Activated CD4-positive, alpha-beta T cell treated with anti-CD3 and anti-CD28 coated beads for 48 hours (primary cell): ENCODE measurements at regions not wholly inside any gene's neighbourhood (a gene's known extent, or its start where the extent isn't known, plus 50 kb on each side); places are given as distances from the start of the nearest gene placed in this dataset.
A peak's percentile ranks its signal among the peaks of the same experiment; 100 is the strongest.

Experiments used
- DNase-seq: peaks from one replicate; pipeline ENCODE4 v3.0.0-alpha.2; 2020

DNA sequence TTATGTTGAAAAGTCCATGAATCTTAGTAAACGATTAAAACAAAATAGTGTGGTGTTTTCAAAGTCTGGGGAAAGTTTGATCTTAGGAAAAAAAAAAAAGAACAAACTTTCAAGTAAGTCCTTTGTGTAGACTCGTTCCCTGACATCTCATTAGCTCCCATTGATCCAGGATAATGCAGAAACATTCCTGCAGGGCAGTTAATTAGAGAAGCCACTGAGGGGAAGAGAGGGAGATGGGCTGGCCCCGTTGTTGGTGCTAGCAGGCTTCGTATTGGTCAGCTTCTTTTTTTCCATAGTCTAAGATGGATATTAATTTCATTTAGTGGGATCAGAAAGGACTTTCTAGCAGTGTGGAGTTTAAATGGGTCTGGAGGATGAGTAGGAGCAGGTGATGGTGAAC lies 340.2 kb downstream of the DRD1 start:
- no peak for DNase-seq

- no peak for DNase-seq
Observed at GRCh38 chr5:175102717-175103116, 341.3 kb downstream of the DRD1 start.

DNA sequence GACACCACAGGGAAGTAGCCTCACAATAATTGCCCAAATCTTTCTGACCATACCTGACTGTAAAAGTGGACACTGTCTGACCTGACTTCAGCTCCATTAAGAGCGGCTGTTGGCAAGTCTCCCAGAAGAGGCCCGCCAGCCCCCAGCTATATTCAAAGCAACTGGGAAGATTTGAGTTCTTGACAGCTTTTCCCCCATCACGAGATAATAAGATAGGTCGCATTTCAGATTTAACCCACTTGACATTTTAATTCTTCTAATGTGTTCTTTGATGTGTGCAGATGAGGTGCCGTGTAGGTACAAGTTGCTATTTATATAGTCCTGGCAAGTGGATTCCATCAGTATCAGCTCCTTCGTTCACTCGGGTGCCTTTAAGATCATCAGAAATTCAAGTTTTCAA lies 345.7 kb downstream of the DRD1 start:
- no peak for DNase-seq

- no peak for DNase-seq
Observed at GRCh38 chr5:175096469-175097165, 347.4 kb downstream of the DRD1 start.

DNA sequence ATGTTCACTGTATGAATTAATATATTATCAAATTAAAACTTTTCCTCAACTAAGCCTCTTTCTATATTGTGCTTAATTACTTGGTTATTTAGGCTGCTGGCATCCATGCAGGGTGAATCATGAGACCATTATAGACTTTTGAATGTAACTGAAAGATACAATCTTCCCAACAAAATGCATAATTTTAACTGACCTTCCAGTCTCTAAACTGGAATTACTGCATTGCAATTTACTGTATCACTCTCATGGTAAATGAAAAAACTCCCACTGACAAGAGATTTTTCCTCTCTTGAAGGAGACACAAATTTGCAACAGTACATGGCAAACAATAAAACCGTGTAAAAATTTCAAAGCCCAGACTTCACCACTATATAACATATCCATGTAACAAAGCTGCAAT lies 349.5 kb downstream of the DRD1 start:
- no peak for DNase-seq

DNA sequence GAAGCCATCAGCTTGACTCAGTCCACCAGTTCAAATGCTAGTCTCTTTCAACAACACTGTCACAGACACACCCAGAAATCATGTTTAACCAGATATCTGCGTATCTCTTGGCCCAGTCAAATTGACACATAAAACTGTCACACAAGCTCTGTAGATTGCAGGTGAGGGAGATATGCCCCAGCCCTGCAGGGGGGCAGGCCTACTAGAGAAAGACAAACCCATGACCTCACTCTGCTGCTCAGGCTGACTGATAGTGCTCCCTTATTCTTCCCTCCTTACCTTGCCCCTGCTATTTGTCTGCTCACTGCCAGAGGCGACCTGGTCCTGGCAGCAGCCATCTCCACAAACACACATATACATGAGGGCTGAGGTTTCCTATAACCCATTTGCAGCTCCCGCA lies 351.3 kb downstream of the DRD1 start:
- no peak for DNase-seq

DNA sequence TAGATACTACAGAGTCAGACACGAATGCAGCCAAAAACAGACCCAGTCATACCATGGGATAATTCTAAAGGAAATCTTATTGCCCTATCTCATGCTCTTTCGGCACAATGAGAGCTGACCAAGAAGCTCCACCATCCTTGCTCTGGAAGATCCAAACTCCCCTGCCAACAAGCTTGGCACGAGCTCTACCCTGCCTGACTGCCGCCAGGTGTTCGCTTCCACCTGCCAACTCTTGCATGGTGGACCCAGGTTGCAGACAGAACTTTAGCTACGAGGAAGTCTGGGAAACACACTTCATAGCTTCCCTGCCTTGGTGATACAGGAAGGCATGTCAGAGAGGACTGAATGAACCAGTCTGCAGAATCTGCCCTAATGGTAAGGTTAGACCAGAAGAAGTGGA lies 355.0 kb downstream of the DRD1 start:
- DNase-seq, result no peak

GRCh38 chr5:175082866-175083590 lies 358.6 kb downstream of the MSX2 start:
- DNase-seq, result no peak

- DNase-seq, result no peak
Observed at GRCh38 chr5:175082346-175082745, 358.0 kb downstream of the MSX2 start.

DNA sequence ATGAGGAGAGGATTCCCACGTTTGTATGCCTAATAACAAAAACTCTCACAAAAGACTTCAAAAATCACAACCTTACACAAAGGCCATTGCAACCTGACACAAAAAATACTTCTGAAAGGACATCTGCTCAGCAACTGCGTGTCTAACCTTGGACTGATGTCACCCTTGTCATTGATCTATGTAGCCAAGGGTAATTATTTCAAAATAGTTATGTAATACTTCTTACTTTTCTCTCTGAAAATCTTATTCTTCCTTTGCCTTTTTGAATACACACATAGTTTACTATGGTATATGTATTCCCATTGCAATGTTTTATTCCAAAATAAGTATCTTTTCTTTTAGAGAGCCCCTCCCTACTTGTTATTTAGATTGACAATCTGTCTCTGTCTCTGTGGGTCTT lies 355.3 kb downstream of the MSX2 start:
- DNase-seq, result no peak

DNA sequence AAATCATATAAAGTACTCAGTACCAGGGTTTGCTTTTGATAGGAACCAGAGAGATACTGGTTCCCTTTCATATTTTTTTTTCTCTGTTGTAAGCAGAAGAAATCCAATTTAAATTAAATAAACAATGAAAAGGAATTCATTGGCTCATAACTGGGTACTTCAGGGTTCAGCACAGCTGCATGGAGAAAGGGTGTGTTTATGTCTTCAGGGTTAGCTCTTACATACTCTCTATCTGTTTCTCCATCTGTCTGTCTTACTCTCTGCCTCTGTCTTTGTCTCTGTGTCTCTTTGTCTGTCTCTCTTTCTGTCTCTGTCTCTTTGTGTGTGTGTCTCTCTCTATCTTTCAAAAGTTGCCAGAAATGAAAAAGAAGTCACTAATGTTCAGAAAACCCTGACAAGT lies 345.9 kb downstream of the MSX2 start:
- DNase-seq, result no peak

DNA sequence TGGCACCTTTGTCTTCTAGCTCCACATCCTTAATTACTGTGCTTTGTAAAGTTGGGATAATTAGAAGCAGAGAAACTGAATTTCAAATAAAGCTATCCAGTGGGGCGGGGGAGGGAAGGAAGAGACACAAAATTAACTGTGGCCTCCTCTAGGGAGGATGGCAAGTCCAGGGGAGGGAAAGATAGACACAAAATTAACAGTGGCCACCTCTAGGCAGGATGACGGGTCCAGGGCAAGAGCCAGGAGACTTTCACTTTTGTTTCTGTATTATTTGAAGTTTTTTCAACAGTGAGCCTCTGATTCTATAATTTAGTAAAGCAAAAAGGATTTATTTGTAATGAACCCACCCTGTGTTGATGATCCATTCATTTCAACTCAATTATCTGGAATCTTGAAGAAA lies 335.9 kb downstream of the MSX2 start:
- DNase-seq, result no peak

DNA sequence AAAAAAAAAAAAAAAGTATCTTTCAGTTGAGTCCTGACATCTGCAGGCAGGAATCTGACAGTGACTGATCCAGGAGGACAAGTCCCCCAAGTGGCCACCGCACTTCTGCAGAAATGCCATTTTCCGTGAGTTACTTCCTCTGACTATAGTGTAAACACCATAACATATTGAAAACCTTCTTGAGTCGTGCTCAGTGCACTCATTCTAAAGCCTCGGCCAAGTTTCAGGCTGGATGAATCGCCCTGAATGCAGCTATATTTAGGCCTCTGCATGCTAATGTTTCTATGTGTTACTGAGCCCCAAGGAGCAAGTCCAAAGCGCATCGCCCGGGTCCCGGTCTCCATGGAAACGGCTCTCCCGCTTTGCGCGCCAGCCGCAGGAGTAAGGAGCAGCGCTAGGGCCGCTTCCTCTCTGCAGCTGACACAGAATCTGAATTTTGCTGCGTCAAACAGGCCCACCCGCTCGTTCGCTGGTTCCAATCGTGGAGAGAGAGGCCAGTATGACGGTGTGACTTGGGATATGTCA lies 335.4 kb downstream of the MSX2 start:
- peak; percentile 36 for DNase-seq

GRCh38 chr5:175056831-175057230 lies 332.4 kb downstream of the MSX2 start:
- no peak for DNase-seq

GRCh38 chr5:175054243-175054642 lies 329.9 kb downstream of the MSX2 start:
- DNase-seq, result no peak

DNA sequence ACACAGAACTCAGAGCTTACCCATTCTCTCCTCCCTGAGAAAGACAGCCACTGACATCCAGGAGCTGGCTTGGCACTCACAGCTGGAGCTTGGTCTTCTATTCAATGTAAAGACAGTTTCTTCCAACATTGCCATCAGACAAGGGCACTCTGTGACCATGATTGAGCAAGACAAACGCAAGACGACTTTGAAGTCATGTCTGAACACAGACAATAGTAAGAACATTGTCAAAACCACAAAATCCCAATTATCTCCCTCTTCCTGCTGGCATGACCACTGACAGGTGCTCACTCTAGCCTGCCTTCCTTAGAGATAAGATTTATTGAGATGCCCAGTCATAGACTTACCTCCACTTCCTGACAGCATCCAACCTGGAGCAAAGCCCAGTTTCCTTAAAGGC lies 328.0 kb downstream of the MSX2 start:
- DNase-seq, result no peak

DNA sequence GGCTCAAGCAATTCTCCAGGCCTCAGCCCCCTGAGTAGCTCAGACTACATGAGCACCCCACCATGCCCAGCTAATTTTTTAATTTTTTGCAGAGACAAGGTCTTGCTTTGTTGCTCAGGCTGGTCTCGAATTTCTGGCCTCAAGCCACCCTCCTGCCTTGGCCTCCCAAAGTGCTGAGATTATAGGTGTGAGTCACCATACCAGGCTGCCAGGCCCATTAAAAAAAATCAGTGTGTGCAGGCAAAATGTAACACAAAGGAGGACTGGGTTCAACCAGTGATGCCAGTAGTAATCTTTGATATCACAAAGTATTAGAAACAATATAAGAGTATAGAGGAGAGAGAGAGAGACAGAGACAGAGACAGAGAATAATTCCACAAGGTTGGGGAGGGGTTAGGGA lies 322.7 kb downstream of the MSX2 start:
- no peak for DNase-seq

DNA sequence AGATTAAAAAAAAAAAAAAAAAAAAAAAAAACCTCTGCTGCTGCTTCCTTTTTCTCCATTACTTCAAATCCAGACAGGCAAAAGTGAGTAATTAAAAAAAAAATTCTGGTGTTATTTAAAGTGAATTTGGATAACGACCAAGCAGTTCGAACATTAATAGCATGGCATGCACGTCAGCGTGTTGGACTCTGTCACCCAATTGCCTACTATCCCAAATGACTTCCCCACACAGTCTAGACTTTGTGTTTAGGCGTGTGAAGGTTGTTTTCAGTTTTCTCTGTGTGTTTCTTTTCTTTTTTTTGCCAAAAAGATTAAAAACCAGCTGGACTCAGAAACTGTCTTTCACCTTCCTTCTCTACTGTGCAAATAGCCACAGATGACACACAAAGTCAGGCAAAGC lies 321.4 kb downstream of the MSX2 start:
- no peak for DNase-seq

GRCh38 chr5:175037820-175038219 lies 313.4 kb downstream of the MSX2 start:
- DNase-seq, result no peak

GRCh38 chr5:175035882-175036533 lies 311.6 kb downstream of the MSX2 start:
- no peak for DNase-seq

- no peak for DNase-seq
Observed at GRCh38 chr5:175034924-175035323, 310.5 kb downstream of the MSX2 start.

DNA sequence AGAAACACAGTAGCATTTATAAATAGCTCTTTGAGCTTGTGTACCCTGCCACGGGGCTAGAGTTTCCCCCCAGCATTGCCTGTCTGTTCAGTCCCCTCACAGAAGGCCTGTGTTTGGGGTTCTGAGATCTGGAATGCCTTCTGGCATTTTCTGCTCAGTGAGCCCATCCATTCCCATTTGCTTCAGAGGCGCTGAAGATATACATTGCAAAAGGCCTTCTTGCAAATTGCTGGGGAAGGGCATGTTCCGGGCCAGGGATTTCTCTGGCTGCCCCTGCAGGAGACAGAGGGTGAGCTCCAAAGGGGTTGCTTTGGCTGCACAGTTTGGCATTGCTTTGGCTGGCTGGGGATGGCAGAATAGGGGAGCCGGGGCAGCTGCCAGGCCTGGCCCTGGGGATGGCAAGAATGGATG lies 308.4 kb downstream of the MSX2 start:
- no peak for DNase-seq

DNA sequence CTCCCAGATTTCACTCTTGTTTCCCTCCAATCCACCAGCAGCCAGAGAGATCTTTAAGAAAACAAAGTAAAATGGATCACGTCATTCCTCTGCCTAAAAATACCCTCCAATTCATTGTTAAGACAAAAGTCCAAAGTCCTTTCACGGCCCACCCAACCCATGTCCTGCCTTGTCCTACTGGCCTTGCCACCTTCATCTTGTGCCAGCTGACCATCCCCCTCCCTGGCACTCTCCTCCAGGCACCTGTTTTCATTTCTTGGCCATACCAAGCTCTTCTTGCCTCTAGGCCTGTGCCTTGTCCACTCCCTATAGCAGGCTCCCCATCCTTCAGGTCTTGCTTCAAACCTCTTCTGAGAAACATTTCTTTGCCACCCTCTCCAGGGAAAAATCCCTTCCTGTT lies 307.6 kb downstream of the MSX2 start:
- DNase-seq, result no peak

DNA sequence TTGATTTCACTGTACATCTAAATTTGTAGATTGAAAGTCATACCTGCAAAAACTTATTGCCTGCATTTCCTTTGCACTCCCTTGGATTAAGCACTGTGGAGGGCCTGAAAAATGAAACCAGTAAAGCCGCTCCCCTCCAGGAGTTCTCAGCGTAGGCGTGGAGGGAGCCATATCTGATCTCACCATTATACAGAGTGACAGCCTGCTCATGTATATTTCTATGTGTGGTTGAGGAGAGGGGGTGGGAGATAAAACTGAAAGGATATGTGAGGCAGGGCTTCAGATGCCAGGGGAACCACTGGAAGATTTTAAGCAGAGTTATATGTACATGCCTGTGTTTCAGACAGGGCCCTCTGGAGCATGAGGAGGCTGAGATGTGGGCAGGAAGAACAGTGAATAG lies 303.0 kb downstream of the MSX2 start:
- no peak for DNase-seq
